H1 (cell line): ENCODE measurements at regions not wholly inside any gene's neighbourhood (a gene's known extent, or its start where the extent isn't known, plus 50 kb on each side); places are given as distances from the start of the nearest gene placed in this dataset.

Source experiments
- CTCF ChIA-PET: fragments of 300-600 bp; sonication (Branson Sonifier 250); formaldehyde crosslinking; loops from one replicate; lab custom pipeline; 2021; ENCODE audit not compliant: partially characterized antibody; lab: Charles Lee
- POLR2A ChIA-PET: fragments of 300-600 bp; sonication (Branson Sonifier 250); formaldehyde crosslinking; loops from one replicate; lab custom pipeline; 2021; ENCODE audit warnings: inconsistent platforms; ENCODE audit not compliant: partially characterized antibody; lab: Charles Lee
- DNase-seq, 2 experiments: peaks; one replicate each; pipeline versions ENCODE4 v3.0.0 to v3.0.0-alpha.2; 2010 to 2022; ENCODE audit warnings: low spot score in 2 of 2, low read depth in 1 of 2, mixed read lengths in 1 of 2
- FAIRE-seq: peaks from 2 replicates; lab custom pipeline; 2011; peaks lifted over from hg19 to GRCh38; lab: Jason Lieb, UNC
- H2AFZ ChIP-seq: 2 replicates; pipeline ENCODE4 v1.8.1; 2012; ENCODE audit warnings: low read length, inconsistent platforms
- H2AK5ac ChIP-seq: 2 replicates; pipeline ENCODE4 v1.6.1; 2013; ENCODE audit warnings: low read depth, low read length
- H2BK120ac ChIP-seq: replicated peaks from 2 replicates; pipeline ENCODE3; 2013; ENCODE audit warnings: low read depth, low read length, inconsistent platforms
- H2BK12ac ChIP-seq: 2 replicates; pipeline ENCODE4 v1.6.1; 2013; ENCODE audit warnings: low read depth, low read length
- H2BK15ac ChIP-seq: 2 replicates; pipeline ENCODE4 v1.6.1; 2013; ENCODE audit warnings: low read length
- H2BK20ac ChIP-seq: 2 replicates; pipeline ENCODE4 v1.6.1; 2013; ENCODE audit warnings: low read length
- H2BK5ac ChIP-seq: 2 replicates; pipeline ENCODE4 v1.6.1; 2013; ENCODE audit warnings: low read depth, low read length
- H3K14ac ChIP-seq: 2 replicates; pipeline ENCODE4 v1.6.1; 2013; ENCODE audit warnings: inconsistent platforms; ENCODE audit not compliant: insufficient read length
- H3K18ac ChIP-seq: 2 replicates; pipeline ENCODE4 v1.6.1; 2013; ENCODE audit warnings: low read length; ENCODE audit errors: extremely low read depth
- H3K23ac ChIP-seq: 2 replicates; pipeline ENCODE4 v1.6.1; 2013; ENCODE audit warnings: inconsistent platforms; ENCODE audit not compliant: insufficient read length
- H3K23me2 ChIP-seq: 2 replicates; pipeline ENCODE4 v1.6.1; 2013; ENCODE audit warnings: low read depth, low read length
- H3K27ac ChIP-seq: 2 replicates; pipeline ENCODE4 v1.6.1; 2011; ENCODE audit warnings: low read depth, low read length, inconsistent platforms
- H3K27me3 ChIP-seq, 4 experiments: replicated peaks in 1 of 4; 1 replicate in 1 of 4; 2 replicates in 3 of 4; pipeline versions ENCODE4 v1.6.1 to v1.8.1; 2011 to 2013; ENCODE audit warnings: low read length in 3 of 4, mild to moderate bottlenecking in 3 of 4, inconsistent platforms in 2 of 4, mixed read lengths in 2 of 4, moderate library complexity in 1 of 4; ENCODE audit not compliant: control insufficient read depth in 3 of 4, insufficient read depth in 3 of 4; ENCODE audit errors: extremely low read depth in 1 of 4
- H3K36me3 ChIP-seq, 4 experiments: 2 replicates each; pipeline versions ENCODE4 v1.6.1 to v1.8.1; 2011 to 2013; ENCODE audit warnings: mild to moderate bottlenecking in 4 of 4, low read length in 3 of 4, moderate library complexity in 2 of 4, control low read depth in 1 of 4, inconsistent platforms in 1 of 4; ENCODE audit not compliant: insufficient read depth in 4 of 4, control insufficient read depth in 2 of 4
- H3K4ac ChIP-seq: replicated peaks from 2 replicates; pipeline ENCODE3; 2013; ENCODE audit warnings: low read length, low read depth, mixed read lengths, inconsistent platforms; ENCODE audit not compliant: insufficient read length
- H3K4me1 ChIP-seq, 4 experiments: replicated peaks in 1 of 4; 1 replicate in 1 of 4; 2 replicates in 3 of 4; pipeline versions ENCODE4 v1.6.1 to v1.8.1; 2011 to 2013; ENCODE audit warnings: low read length in 3 of 4, inconsistent platforms in 2 of 4, mixed read lengths in 1 of 4; ENCODE audit not compliant: insufficient read depth in 4 of 4, control insufficient read depth in 3 of 4
- H3K4me2 ChIP-seq, 2 experiments: 2 replicates each; pipeline versions ENCODE4 v1.6.1 to v1.8.1; 2011 to 2013; ENCODE audit warnings: low read depth in 2 of 2, low read length in 2 of 2, control low read depth in 1 of 2, inconsistent platforms in 1 of 2, mild to moderate bottlenecking in 1 of 2; ENCODE audit not compliant: insufficient read depth in 1 of 2
- H3K4me3 ChIP-seq, 4 experiments: fragments of 200-600, 300-600 bp in 1 of 4; sonication (generic), shearing (Covaris generic), sonication (Bioruptor Twin) in 1 of 4; 2 replicates each; pipeline versions ENCODE4 v1.5.1 to v1.8.1; 2011 to 2016; ENCODE audit warnings: low read length in 4 of 4, low read depth in 3 of 4, control low read depth in 2 of 4, inconsistent platforms in 2 of 4, mild to moderate bottlenecking in 2 of 4, mixed read lengths in 1 of 4, moderate library complexity in 1 of 4; ENCODE audit not compliant: insufficient read depth in 2 of 4; ENCODE audit errors: extremely low read depth in 1 of 4
- H3K56ac ChIP-seq: replicated peaks from 2 replicates; pipeline ENCODE3; 2013; ENCODE audit warnings: low read depth, mild to moderate bottlenecking, mixed read lengths, low read length, inconsistent platforms; ENCODE audit not compliant: insufficient read length
- H3K79me1 ChIP-seq: 2 replicates; pipeline ENCODE4 v1.6.1; 2013; ENCODE audit warnings: low read depth, low read length, control low read depth
- H3K79me2 ChIP-seq, 2 experiments: 2 replicates each; pipeline versions ENCODE4 v1.6.1 to v1.8.1; 2012 to 2013; ENCODE audit warnings: low read length in 2 of 2, mild to moderate bottlenecking in 2 of 2, inconsistent platforms in 1 of 2; ENCODE audit not compliant: insufficient read depth in 2 of 2, control insufficient read depth in 1 of 2
- H3K9ac ChIP-seq, 4 experiments: replicated peaks in 1 of 4; 1 replicate in 1 of 4; 2 replicates in 3 of 4; pipeline versions ENCODE4 v1.6.1 to v1.8.1; 2011 to 2013; ENCODE audit warnings: low read depth in 3 of 4, low read length in 3 of 4, control low read depth in 2 of 4, mild to moderate bottlenecking in 2 of 4, moderate library complexity in 2 of 4, inconsistent platforms in 1 of 4; ENCODE audit errors: extremely low read depth in 1 of 4
- H3K9me3 ChIP-seq, 2 experiments: 2 replicates each; pipeline versions ENCODE4 v1.6.1 to v1.8.1; 2012 to 2013; ENCODE audit warnings: mild to moderate bottlenecking in 2 of 2, moderate library complexity in 2 of 2, control low read depth in 1 of 2, inconsistent platforms in 1 of 2, low read depth in 1 of 2, low read length in 1 of 2, mixed read lengths in 1 of 2; ENCODE audit not compliant: insufficient read depth in 2 of 2
- H4K20me1 ChIP-seq, 2 experiments: replicated peaks in 1 of 2; 2 replicates each; pipeline versions ENCODE3 to v1.8.1; 2011 to 2013; ENCODE audit warnings: inconsistent platforms in 2 of 2, low read length in 2 of 2, mild to moderate bottlenecking in 1 of 2; ENCODE audit not compliant: insufficient read depth in 2 of 2, control insufficient read depth in 1 of 2
- H4K5ac ChIP-seq: 2 replicates; pipeline ENCODE4 v1.6.1; 2013; ENCODE audit warnings: low read length, low read depth, mixed read lengths, inconsistent platforms; ENCODE audit not compliant: insufficient read length
- H4K8ac ChIP-seq: 2 replicates; pipeline ENCODE4 v1.8.0; 2013; ENCODE audit warnings: mild to moderate bottlenecking, moderate library complexity, low read length, inconsistent platforms; ENCODE audit not compliant: insufficient read depth; ENCODE audit errors: extremely low read depth
- H4K91ac ChIP-seq: replicated peaks from 2 replicates; pipeline ENCODE3; 2013; ENCODE audit warnings: low read length, mixed read lengths, inconsistent platforms; ENCODE audit not compliant: insufficient read length
- GABPA ChIP-seq: IDR thresholded peaks from 2 replicates; pipeline ENCODE4 v1.6.1; 2011; ENCODE audit warnings: mild to moderate bottlenecking, low read length, moderate library complexity, borderline replicate concordance; ENCODE audit not compliant: insufficient read depth
- SAP30 ChIP-seq: fragments of 300-600 bp; sonication (generic); IDR thresholded peaks from 2 replicates; pipeline ENCODE4 v1.7.1; 2012; ENCODE audit warnings: low read length, moderate library complexity, mild to moderate bottlenecking, inconsistent platforms; ENCODE audit not compliant: insufficient read depth, insufficient replicate concordance
- SIX5 ChIP-seq: IDR thresholded peaks from 2 replicates; pipeline ENCODE4 v1.6.1; 2011; ENCODE audit warnings: mild to moderate bottlenecking, low read depth, low read length
- WGBS, 2 experiments: shearing (Covaris generic) in 1 of 2; methylation state at CpG; one replicate each; pipeline versions ENCODE4 v1.1.6 to v1.1.7; 2013 to 2015; ENCODE audit warnings: low lambda C conversion rate in 2 of 2, mixed read lengths in 2 of 2, inconsistent platforms in 1 of 2, low coverage in 1 of 2, missing lambda C conversion rate in 1 of 2; ENCODE audit not compliant: insufficient replicate concordance in 2 of 2, insufficient coverage in 1 of 2, insufficient read length in 1 of 2; ENCODE audit errors: extremely low coverage in 1 of 2, missing lambda C conversion rate in 1 of 2; 5-methylcytosine and 5-hydroxymethylcytosine counted together

- Histone ChIP-seq H4K91ac (no peak overlapping the region), H3K36me3 (no peaks in the 10 kb centered on the region), H3K4me3 (no peak overlapping the region), H2AFZ (no peak overlapping the region), H3K27ac (no peak overlapping the region), H4K5ac (no peak overlapping the region), H2BK120ac (no peak overlapping the region), H4K20me1 (no peaks in the 10 kb centered on the region), H3K56ac (no peak overlapping the region), H3K9me3 (no peaks in the 10 kb centered on the region), H3K79me1 (no peaks in the 10 kb centered on the region), H3K4me2 (no peak overlapping the region), H3K27me3 (no peaks in the 10 kb centered on the region), H4K8ac (no peak overlapping the region), H2BK15ac (no peak overlapping the region), H3K4ac (no peak overlapping the region), H3K9ac (no peak overlapping the region), H2BK5ac (no peak overlapping the region), H3K23me2 (no peaks in the 10 kb centered on the region), H3K4me1 (no peaks in the 10 kb centered on the region), H2BK12ac (no peak overlapping the region), H3K79me2 (no peaks in the 10 kb centered on the region), H2BK20ac (no peak overlapping the region), H2AK5ac (no peak overlapping the region), H3K18ac (no peak overlapping the region), H3K23ac (no peak overlapping the region), H3K14ac (no peak overlapping the region)
- WGBS, 2 experiments, result 83% methylated on average over 3 of the region's 3 CpGs; no CpG with 5 or more reads in 1 of the 2 experiments
- FAIRE-seq, result no peak
- CTCF ChIA-PET, result no interaction called here
- TF ChIP-seq SAP30 (no peak), GABPA (no peak), SIX5 (no peak)
- POLR2A ChIA-PET, result no interaction called here
- DNase-seq, result no peak
These were observed 1316.0 kb upstream of the GJE1 start for GRCh38 chr6:140816681-140817080.
